HG03432 (cell line): ENCODE measurements at regions not wholly inside any gene's neighbourhood (a gene's known extent, or its start where the extent isn't known, plus 50 kb on each side); places are given as distances from the start of the nearest gene placed in this dataset.
"Not testable (repeated sequence)": the region's sequence is repeated elsewhere in the genome, so short reads cannot be mapped to it uniquely, and the experiment has no call there.

ENCODE experiments used
- ATAC-seq: cut with Tn5 transposase; IDR thresholded peaks from one replicate; pipeline ENCODE4 v1.9.1; 2021; ENCODE audit warnings: mild to moderate bottlenecking, moderate library complexity; ENCODE audit not compliant: unreplicated experiment

DNA sequence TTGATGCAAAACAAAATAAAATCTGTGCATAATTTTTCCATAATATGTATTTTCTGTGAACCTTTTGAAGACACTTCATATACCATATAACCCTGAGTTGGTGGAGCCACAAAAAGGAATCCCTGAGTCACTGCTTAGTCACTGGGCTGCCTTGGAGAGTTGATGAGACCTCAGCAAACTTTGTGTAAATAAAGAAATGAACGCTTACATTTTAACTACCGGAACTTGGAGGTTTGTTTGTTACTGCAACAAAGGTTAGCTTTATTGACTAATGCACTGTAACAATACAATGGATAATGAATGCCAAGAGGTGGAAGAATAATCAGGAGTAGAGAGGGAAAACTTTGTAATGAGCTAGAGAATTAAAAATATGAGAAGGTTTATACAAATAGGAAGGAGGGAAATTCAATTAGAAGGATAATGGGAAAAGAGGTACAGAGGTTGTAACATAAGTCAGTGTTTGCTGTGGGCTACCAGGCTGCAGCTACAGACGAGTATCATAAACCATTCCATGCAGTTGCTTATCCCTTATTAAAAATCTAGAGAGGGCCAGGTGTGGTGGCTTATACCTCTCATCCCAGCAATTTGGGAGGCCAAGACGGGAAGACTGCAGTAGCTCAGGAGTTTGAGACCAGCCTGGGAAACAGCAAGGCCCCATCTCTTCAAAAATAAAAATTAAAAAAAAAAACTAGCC, 1042.1 kb downstream of the TYW1 start:
- no peak for ATAC-seq

- no peak for ATAC-seq
Observed at GRCh38 chr7:68041554-68041953, 1044.9 kb downstream of the TYW1 start.

GRCh38 chr7:68043546-68043945, 1046.9 kb downstream of the TYW1 start:
- ATAC-seq = no peak

GRCh38 chr7:68050627-68051026, 1054.0 kb downstream of the TYW1 start:
- no peak for ATAC-seq

DNA sequence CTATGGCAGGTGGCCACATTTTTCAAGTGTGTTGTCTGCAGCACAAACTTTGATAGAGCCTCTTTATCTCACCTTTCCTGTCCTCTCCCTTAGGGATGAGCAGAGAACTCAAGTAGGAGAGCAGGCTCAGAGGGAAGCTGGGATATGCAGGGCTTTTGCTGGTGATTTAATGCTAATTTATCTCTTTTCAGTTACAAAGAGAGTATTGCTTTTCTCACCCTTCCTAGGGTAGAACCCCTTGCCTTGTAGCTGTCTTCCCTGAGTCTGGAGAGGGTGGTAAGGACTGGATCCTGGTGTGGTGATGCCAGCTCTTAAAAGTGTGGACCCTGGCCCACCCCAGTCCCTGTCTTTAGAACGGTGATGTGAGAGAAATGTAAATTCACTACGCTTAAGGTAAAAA, 1061.4 kb downstream of the TYW1 start:
- no peak for ATAC-seq

DNA sequence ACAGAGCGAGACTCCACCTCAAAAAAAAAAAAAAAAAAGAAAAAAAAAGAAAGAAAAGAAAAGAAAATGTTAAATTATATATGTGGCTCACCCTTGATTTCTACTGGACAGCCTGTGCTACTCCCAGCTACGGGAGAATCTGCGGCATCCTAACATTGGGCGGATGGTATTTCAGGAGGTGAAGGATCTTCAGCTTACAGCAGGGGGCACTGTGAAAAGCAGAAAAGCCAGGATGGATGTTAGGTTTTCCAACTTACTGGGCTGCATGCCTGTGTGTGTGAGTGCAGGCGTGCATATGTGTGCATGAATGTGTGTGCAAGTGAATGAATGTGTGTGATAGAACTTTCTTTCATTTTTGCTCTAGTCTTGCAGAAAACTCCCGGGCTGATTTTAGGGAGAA, 1066.5 kb downstream of the TYW1 start:
- no peak for ATAC-seq

DNA sequence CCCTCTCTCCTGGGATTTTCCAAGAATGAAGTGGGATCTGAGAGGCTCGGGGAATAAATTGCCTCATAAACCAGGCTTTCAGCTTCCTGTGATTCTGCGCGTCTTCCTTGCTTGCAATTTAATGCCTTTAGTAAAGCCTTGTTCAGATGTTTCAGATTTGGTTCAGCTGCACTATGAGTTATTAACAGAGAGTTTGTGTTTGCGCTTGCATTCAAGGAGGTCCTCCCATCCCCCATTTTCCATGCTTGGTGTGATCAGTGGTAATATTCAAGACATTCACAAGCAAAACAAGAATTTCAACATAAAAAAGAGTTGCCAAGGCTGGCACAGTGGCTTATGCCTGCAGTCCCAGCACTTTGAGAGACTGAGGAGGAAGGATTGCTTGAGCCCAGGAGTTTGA, 1068.9 kb downstream of the TYW1 start:
- no peak for ATAC-seq

GRCh38 chr7:68067845-68068244, 1071.2 kb downstream of the TYW1 start:
- no peak for ATAC-seq

DNA sequence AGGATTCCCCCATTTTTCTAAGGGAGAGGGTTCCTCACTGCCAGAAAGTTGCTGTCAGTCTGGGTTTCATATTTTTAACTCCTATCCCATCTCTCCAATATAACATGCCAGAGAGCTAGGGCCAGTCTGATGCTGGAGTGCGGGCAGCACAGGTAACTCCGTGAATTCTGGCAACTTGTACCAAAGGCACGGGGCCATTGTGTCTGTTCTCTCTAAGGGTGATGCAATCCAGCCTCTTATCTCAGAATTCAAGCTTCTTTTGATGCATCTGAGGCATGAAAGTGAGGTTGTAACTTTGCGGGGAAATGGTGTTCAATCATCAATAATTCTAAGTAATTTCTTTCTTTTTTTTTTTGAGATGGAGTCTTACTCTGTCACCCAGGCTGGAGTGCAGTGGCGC, 1074.4 kb downstream of the TYW1 start:
- ATAC-seq = no peak

GRCh38 chr7:68073701-68074100, 1077.1 kb downstream of the TYW1 start:
- no peak for ATAC-seq

GRCh38 chr7:68074242-68074641, 1077.6 kb downstream of the TYW1 start:
- no peak for ATAC-seq

GRCh38 chr7:68078157-68078710, 1081.6 kb downstream of the TYW1 start:
- ATAC-seq = no peak

DNA sequence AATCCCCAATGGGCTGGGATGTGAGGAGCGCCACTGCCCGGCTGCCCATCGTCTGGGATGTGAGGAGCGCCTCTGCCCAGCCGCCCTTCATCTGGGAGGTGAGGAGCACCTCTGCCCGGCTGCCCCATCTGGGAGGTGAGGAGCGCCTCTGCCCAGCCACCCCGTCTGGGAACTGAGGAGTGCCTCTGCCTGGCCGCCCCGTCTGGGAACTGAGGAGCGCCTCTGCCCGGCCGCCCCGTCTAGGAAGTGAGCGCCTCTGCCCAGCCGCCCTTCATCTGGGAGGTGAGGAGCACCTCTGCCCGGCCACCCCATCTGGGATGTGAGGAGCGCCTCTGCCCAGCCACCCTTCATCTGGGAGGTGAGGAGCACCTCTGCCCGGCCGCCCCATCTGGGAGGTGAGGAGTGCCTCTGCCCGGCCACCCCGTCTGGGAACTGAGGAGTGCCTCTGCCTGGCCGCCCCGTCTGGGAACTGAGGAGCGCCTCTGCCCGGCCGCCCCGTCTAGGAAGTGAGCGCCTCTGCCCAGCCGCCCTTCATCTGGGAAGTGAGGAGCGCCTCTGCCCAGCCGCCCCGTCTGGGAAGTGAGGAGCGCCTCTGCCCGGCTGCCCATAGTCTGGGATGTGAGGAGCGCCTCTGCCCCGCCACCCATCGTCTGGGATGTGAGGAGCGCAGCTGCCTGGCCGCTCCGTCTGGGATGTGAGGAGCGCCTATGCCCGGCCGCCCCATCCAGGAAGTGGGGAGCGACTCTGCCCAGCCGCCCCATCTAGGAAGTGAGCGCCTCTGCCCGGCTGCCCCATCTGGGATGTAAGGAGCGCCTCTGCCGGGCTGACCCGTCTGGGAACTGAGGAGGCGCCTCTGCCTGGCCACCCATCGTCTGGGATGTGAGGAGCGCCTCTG, 1085.7 kb downstream of the TYW1 start:
- not testable (repeated sequence) for ATAC-seq

DNA sequence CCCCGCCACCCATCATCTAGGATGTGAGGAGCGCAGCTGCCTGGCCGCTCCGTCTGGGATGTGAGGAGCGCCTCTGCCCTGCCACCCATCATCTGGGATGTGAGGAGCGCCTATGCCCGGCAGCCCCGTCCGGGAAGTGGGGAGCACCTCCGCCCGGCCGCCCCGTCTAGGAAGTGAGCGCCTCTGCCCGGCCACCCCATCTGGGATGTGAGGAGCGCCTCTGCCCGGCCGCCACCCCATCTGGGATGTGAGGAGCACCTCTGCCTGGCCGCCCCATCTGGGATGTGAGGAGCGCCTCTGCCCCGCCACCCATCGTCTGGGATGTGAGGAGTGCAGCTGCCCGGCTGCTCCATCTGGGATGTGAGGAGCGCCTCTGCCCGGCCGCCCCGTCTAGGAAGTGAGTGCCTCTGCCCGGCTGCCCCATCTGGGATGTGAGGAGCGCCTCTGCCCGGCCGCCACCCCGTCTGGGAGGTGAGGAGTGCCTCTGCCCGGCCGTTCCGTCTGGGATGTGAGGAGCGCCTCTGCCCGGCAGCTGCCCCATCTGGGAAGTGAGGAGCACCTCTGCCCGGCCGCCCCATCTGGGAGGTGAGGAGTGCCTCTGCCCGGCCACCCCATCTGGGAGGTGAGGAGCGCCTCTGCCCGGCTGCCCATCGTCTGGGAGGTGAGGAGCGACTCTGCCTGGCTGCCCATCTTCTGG, 1086.5 kb downstream of the TYW1 start:
- ATAC-seq = not testable (repeated sequence)

DNA sequence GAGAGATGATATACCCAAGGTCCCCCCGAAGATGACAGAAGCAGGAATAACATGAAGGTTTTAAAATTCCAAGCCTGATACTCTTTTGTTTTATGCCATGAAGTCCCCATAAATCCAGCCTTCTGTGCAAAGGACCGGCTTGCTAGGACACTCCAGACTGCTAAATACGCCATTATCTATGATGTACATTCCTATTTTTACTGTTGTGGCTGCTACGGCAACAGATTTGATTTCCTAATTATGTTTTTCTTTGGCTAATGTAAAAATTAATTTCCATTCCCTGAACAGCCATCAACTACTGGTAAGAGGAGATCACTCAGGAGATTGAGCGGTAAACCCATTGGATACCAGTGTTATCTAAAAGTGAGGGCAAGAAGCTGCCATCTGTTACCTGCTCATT, 1090.8 kb downstream of the TYW1 start:
- ATAC-seq = no peak

GRCh38 chr7:68088879-68089278, 1092.2 kb downstream of the TYW1 start:
- ATAC-seq = no peak

DNA sequence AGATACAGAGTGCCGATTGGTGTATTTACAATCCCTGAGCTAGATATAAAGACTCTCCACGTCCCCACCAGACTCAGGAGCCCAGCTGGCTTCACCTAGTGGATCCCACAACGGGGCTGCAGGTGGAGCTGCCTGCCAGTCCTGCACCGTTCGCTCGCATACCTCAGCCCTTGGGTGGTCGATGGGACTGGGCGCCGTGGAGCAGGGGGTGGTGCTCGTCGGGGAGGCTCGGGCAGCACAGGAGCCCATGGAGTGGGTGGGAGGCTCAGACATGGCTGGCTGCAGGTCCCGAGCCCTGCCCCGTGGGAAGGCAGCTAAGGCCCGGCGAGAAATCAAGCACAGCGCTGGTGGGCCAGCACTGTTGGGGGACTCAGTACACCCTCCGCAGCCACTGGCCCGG, 1093.6 kb downstream of the TYW1 start:
- not testable (repeated sequence) for ATAC-seq

GRCh38 chr7:68103319-68103718, 1106.7 kb downstream of the TYW1 start:
- ATAC-seq = no peak

GRCh38 chr7:68107261-68107660, 1110.6 kb downstream of the TYW1 start:
- ATAC-seq = no peak

- no peak for ATAC-seq
Observed at GRCh38 chr7:68107968-68108367, 1111.3 kb downstream of the TYW1 start.

- no peak for ATAC-seq
Observed at GRCh38 chr7:68109299-68109698, 1112.7 kb downstream of the TYW1 start.
